ENCODE measurements at regions not wholly inside any gene's neighbourhood (a gene's known extent, or its start where the extent isn't known, plus 50 kb on each side); places are given as distances from the start of the nearest gene placed in this dataset.

DNA sequence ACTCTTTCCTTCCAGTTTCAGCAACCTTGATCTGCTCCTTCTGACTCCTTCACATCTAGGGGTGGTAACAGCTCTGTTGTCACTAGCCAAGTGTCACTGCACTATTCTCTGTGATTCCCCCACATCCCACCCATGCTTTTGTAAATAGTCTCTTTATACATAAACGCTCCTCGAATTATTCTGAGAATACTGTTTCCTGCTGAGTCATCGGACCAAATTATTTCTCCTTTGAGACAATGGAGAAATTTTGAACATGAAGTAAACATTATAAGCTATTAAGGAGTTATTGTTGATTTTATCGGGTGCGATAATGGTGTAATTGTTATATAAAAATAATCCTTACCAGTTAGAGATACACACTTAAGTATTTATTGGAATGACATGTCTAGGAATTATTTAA is 245.1 kb upstream of the RPS6KA3 start:
- TF ChIP-seq, protein P1, sequence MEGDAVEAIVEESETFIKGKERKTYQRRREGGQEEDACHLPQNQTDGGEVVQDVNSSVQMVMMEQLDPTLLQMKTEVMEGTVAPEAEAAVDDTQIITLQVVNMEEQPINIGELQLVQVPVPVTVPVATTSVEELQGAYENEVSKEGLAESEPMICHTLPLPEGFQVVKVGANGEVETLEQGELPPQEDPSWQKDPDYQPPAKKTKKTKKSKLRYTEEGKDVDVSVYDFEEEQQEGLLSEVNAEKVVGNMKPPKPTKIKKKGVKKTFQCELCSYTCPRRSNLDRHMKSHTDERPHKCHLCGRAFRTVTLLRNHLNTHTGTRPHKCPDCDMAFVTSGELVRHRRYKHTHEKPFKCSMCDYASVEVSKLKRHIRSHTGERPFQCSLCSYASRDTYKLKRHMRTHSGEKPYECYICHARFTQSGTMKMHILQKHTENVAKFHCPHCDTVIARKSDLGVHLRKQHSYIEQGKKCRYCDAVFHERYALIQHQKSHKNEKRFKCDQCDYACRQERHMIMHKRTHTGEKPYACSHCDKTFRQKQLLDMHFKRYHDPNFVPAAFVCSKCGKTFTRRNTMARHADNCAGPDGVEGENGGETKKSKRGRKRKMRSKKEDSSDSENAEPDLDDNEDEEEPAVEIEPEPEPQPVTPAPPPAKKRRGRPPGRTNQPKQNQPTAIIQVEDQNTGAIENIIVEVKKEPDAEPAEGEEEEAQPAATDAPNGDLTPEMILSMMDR (IDR thresholded peaks at IDR 0.05), result no peak
- TF ChIP-seq POLR2A (IDR thresholded peaks at IDR 0.05), result no peak
